GM18909 (cell line): ENCODE measurements at regions not wholly inside any gene's neighbourhood (a gene's known extent, or its start where the extent isn't known, plus 50 kb on each side); places are given as distances from the start of the nearest gene placed in this dataset.

Experiments used
- ATAC-seq: cut with Tn5 transposase; IDR thresholded peaks from one replicate; pipeline ENCODE4 v1.9.1; 2021; ENCODE audit warnings: mild to moderate bottlenecking; ENCODE audit not compliant: unreplicated experiment, poor library complexity

- no peak for ATAC-seq
Measured at GRCh38 chr5:56345352-56345751, 112.2 kb upstream of the ANKRD55 start.

- no peak for ATAC-seq
Measured at GRCh38 chr5:56344594-56344993, 111.5 kb upstream of the ANKRD55 start.

- ATAC-seq = no peak
Measured at GRCh38 chr5:56343988-56344387, 110.9 kb upstream of the ANKRD55 start.

- ATAC-seq = no peak
Measured at GRCh38 chr5:56342616-56343015, 109.5 kb upstream of the ANKRD55 start.

- no peak for ATAC-seq
Measured at GRCh38 chr5:56340196-56340980, 107.3 kb upstream of the ANKRD55 start.

- no peak for ATAC-seq
Measured at GRCh38 chr5:56339732-56340131, 106.6 kb upstream of the ANKRD55 start.

- ATAC-seq = no peak
Measured at GRCh38 chr5:56337715-56338319, 104.7 kb upstream of the ANKRD55 start.

- no peak for ATAC-seq
Measured at GRCh38 chr5:56335212-56335611, 102.1 kb upstream of the ANKRD55 start.

- ATAC-seq = no peak
Measured at GRCh38 chr5:56330806-56331205, 97.7 kb upstream of the ANKRD55 start.

GRCh38 chr5:56330167-56330566, 97.0 kb upstream of the ANKRD55 start:
- no peak for ATAC-seq

GRCh38 chr5:56329652-56330051, 96.5 kb upstream of the ANKRD55 start:
- ATAC-seq = peak; percentile 52

GRCh38 chr5:56328753-56329560, 95.8 kb upstream of the ANKRD55 start:
- peak; percentile 64 for ATAC-seq

GRCh38 chr5:56327809-56328208, 94.7 kb upstream of the ANKRD55 start:
- ATAC-seq = peak; percentile 66

- ATAC-seq = no peak
Measured at GRCh38 chr5:56326770-56327169, 93.6 kb upstream of the ANKRD55 start.

- no peak for ATAC-seq
Measured at GRCh38 chr5:56326116-56326515, 93.0 kb upstream of the ANKRD55 start.

GRCh38 chr5:56325039-56325438, 91.9 kb upstream of the ANKRD55 start:
- no peak for ATAC-seq

- no peak for ATAC-seq
Measured at GRCh38 chr5:56323505-56323904, 90.4 kb upstream of the ANKRD55 start.

- no peak for ATAC-seq
Measured at GRCh38 chr5:56322592-56322991, 89.5 kb upstream of the ANKRD55 start.

- ATAC-seq = no peak
Measured at GRCh38 chr5:56321236-56321881, 88.2 kb upstream of the ANKRD55 start.

- no peak for ATAC-seq
Measured at GRCh38 chr5:56320686-56321085, 87.6 kb upstream of the ANKRD55 start.
